ENCODE measurements at regions not wholly inside any gene's neighbourhood (a gene's known extent, or its start where the extent isn't known, plus 50 kb on each side); places are given as distances from the start of the nearest gene placed in this dataset.

GRCh38 chr19:29076963-29077362 is 136.0 kb downstream of the UQCRFS1 start:
- Histone ChIP-seq H3K4me3 (ENCODE audit: low read depth, low read length) (no peak overlapping the region), H3K27me3 (ENCODE audit: control insufficient read depth, insufficient read depth, low read length) (no peaks in the 10 kb centered on the region), H3K36me3 (ENCODE audit: control insufficient read depth, insufficient read depth, low read length) (no peaks in the 10 kb centered on the region)
- CTCF ChIA-PET, result no interaction called here
- DNase-seq (ENCODE audit: low read depth), result no peak
- POLR2A ChIA-PET, result no interaction called here
- TF ChIP-seq CTCF (IDR thresholded peaks at IDR 0.05; ENCODE audit: insufficient read depth, low read depth, low read length), result no peak

GRCh38 chr19:29076161-29076560 is 136.8 kb downstream of the UQCRFS1 start:
- H3K27me3 ChIP-seq (ENCODE audit: control insufficient read depth, insufficient read depth, low read length), result no peaks in the 10 kb centered on the region
- ChIA-PET POLR2A (no interaction called here), CTCF (no interaction called here)
- TF ChIP-seq CTCF (IDR thresholded peaks at IDR 0.05; ENCODE audit: insufficient read depth, low read depth, low read length), result no peak
- no peak overlapping the region for H3K4me3 ChIP-seq (ENCODE audit: low read depth, low read length)
- no peaks in the 10 kb centered on the region for H3K36me3 ChIP-seq (ENCODE audit: control insufficient read depth, insufficient read depth, low read length)
- no peak for DNase-seq (ENCODE audit: low read depth)

- Histone ChIP-seq H3K4me3 (ENCODE audit: low read depth, low read length) (no peak overlapping the region), H3K27me3 (ENCODE audit: control insufficient read depth, insufficient read depth, low read length) (no peaks in the 10 kb centered on the region), H3K36me3 (ENCODE audit: control insufficient read depth, insufficient read depth, low read length) (no peaks in the 10 kb centered on the region)
- ChIA-PET CTCF (no interaction called here), POLR2A (no interaction called here)
- no peak for DNase-seq (ENCODE audit: low read depth)
- no peak for TF ChIP-seq CTCF (IDR thresholded peaks at IDR 0.05; ENCODE audit: insufficient read depth, low read depth, low read length)
Observed at GRCh38 chr19:29075149-29075548, 137.8 kb downstream of the UQCRFS1 start.

GRCh38 chr19:29074579-29074978 is 138.4 kb downstream of the UQCRFS1 start:
- CTCF ChIA-PET, result no interaction called here
- DNase-seq (ENCODE audit: low read depth), result no peak
- H3K4me3 ChIP-seq (ENCODE audit: low read depth, low read length), result no peak overlapping the region
- H3K36me3 ChIP-seq (ENCODE audit: control insufficient read depth, insufficient read depth, low read length), result no peaks in the 10 kb centered on the region
- no peak for TF ChIP-seq CTCF (IDR thresholded peaks at IDR 0.05; ENCODE audit: insufficient read depth, low read depth, low read length)
- POLR2A ChIA-PET, result no interaction called here
- no peaks in the 10 kb centered on the region for H3K27me3 ChIP-seq (ENCODE audit: control insufficient read depth, insufficient read depth, low read length)

- ChIA-PET POLR2A (interaction anchor here (0.6 kb wide), 1 partner anchor 13 kb away, joined by 4 read pairs; no protein-coding TSS in a partner anchor), CTCF (interaction anchor here (0.6 kb wide), 1 partner anchor 26 kb away, joined by 3 read pairs; no protein-coding TSS in a partner anchor)
- peaks cover 1% of the 10 kb centered on the region; the same call in 1 of the 2 replicates for H3K27me3 ChIP-seq (ENCODE audit: control insufficient read depth, insufficient read depth, low read length)
Observed at GRCh38 chr19:29067831-29068230, 145.1 kb downstream of the UQCRFS1 start.

More at GRCh38 chr19:29067831-29068230, 145.1 kb downstream of the UQCRFS1 start:
- TF ChIP-seq CTCF (IDR thresholded peaks at IDR 0.05; ENCODE audit: insufficient read depth, low read depth, low read length), result no peak
- no peak for DNase-seq (ENCODE audit: low read depth)
- H3K36me3 ChIP-seq (ENCODE audit: control insufficient read depth, insufficient read depth, low read length), result no peaks in the 10 kb centered on the region
- H3K4me3 ChIP-seq (ENCODE audit: low read depth, low read length), result no peak overlapping the region

All from BJ (cell line).